ENCODE measurements at regions not wholly inside any gene's neighbourhood (a gene's known extent, or its start where the extent isn't known, plus 50 kb on each side); places are given as distances from the start of the nearest gene placed in this dataset.

- ATAC-seq (ENCODE audit: low read depth) (peak; percentile 63; the same call in 2 of the 3 replicates), DNase-seq (ENCODE audit: low spot score) (no peak)
- H3K4me3 ChIP-seq (ENCODE audit: severe bottlenecking): no peak overlapping the region
- no peak for TF ChIP-seq CTCF (IDR thresholded peaks at IDR 0.05; ENCODE audit: poor library complexity, severe bottlenecking)
- H3K4me1 ChIP-seq (ENCODE audit: insufficient read depth, poor library complexity, severe bottlenecking): no peaks in the 10 kb centered on the region
- no peak overlapping the region for H3K27ac ChIP-seq (ENCODE audit: poor library complexity, severe bottlenecking)
- H3K36me3 ChIP-seq (ENCODE audit: low read depth): no peaks in the 10 kb centered on the region
- no peaks in the 10 kb centered on the region for H3K27me3 ChIP-seq (ENCODE audit: insufficient read depth, poor library complexity, severe bottlenecking)
- H3K9me3 ChIP-seq (ENCODE audit: severe bottlenecking): no peaks in the 10 kb centered on the region
These were observed 599.6 kb upstream of the POT1 start for GRCh38 chr7:125529249-125529648.

- no peak for DNase-seq (ENCODE audit: low spot score)
- ATAC-seq (ENCODE audit: low read depth): no peak
- Histone ChIP-seq H3K27me3 (ENCODE audit: insufficient read depth, poor library complexity, severe bottlenecking) (no peaks in the 10 kb centered on the region), H3K4me1 (ENCODE audit: insufficient read depth, poor library complexity, severe bottlenecking) (no peaks in the 10 kb centered on the region), H3K36me3 (ENCODE audit: low read depth) (no peaks in the 10 kb centered on the region), H3K9me3 (ENCODE audit: severe bottlenecking) (no peaks in the 10 kb centered on the region), H3K4me3 (ENCODE audit: severe bottlenecking) (no peak overlapping the region), H3K27ac (ENCODE audit: poor library complexity, severe bottlenecking) (no peak overlapping the region)
- TF ChIP-seq CTCF (IDR thresholded peaks at IDR 0.05; ENCODE audit: poor library complexity, severe bottlenecking): no peak
These were observed 597.3 kb upstream of the POT1 start for GRCh38 chr7:125526958-125527357.

GRCh38 chr7:125526092-125526491, 596.5 kb upstream of the POT1 start:
- no peak overlapping the region for H3K4me3 ChIP-seq (ENCODE audit: severe bottlenecking)
- TF ChIP-seq CTCF (IDR thresholded peaks at IDR 0.05; ENCODE audit: poor library complexity, severe bottlenecking): no peak
- no peaks in the 10 kb centered on the region for H3K36me3 ChIP-seq (ENCODE audit: low read depth)
- no peak overlapping the region for H3K27ac ChIP-seq (ENCODE audit: poor library complexity, severe bottlenecking)
- ATAC-seq (ENCODE audit: low read depth) (no peak), DNase-seq (ENCODE audit: low spot score) (no peak)
- H3K4me1 ChIP-seq (ENCODE audit: insufficient read depth, poor library complexity, severe bottlenecking): no peaks in the 10 kb centered on the region
- no peaks in the 10 kb centered on the region for H3K27me3 ChIP-seq (ENCODE audit: insufficient read depth, poor library complexity, severe bottlenecking)
- no peaks in the 10 kb centered on the region for H3K9me3 ChIP-seq (ENCODE audit: severe bottlenecking)

- no peaks in the 10 kb centered on the region for H3K36me3 ChIP-seq (ENCODE audit: low read depth)
- no peaks in the 10 kb centered on the region for H3K4me1 ChIP-seq (ENCODE audit: insufficient read depth, poor library complexity, severe bottlenecking)
- ATAC-seq (ENCODE audit: low read depth) (no peak), DNase-seq (ENCODE audit: low spot score) (no peak)
- no peak overlapping the region for H3K27ac ChIP-seq (ENCODE audit: poor library complexity, severe bottlenecking)
- no peaks in the 10 kb centered on the region for H3K27me3 ChIP-seq (ENCODE audit: insufficient read depth, poor library complexity, severe bottlenecking)
- TF ChIP-seq CTCF (IDR thresholded peaks at IDR 0.05; ENCODE audit: poor library complexity, severe bottlenecking): no peak
- H3K9me3 ChIP-seq (ENCODE audit: severe bottlenecking): no peaks in the 10 kb centered on the region
- H3K4me3 ChIP-seq (ENCODE audit: severe bottlenecking): no peak overlapping the region
These were observed 586.6 kb upstream of the POT1 start for GRCh38 chr7:125516194-125516593.

- no peaks in the 10 kb centered on the region for H3K27me3 ChIP-seq (ENCODE audit: insufficient read depth, poor library complexity, severe bottlenecking)
- H3K9me3 ChIP-seq (ENCODE audit: severe bottlenecking): no peaks in the 10 kb centered on the region
- no peak overlapping the region for H3K27ac ChIP-seq (ENCODE audit: poor library complexity, severe bottlenecking)
- TF ChIP-seq CTCF (IDR thresholded peaks at IDR 0.05; ENCODE audit: poor library complexity, severe bottlenecking): no peak
- DNase-seq (ENCODE audit: low spot score): no peak
- no peak for ATAC-seq (ENCODE audit: low read depth)
- no peaks in the 10 kb centered on the region for H3K4me1 ChIP-seq (ENCODE audit: insufficient read depth, poor library complexity, severe bottlenecking)
- no peaks in the 10 kb centered on the region for H3K36me3 ChIP-seq (ENCODE audit: low read depth)
- H3K4me3 ChIP-seq (ENCODE audit: severe bottlenecking): no peak overlapping the region
These were observed 582.7 kb upstream of the POT1 start for GRCh38 chr7:125512373-125512772.
